GM21717 (cell line): ENCODE measurements at regions not wholly inside any gene's neighbourhood (a gene's known extent, or its start where the extent isn't known, plus 50 kb on each side); places are given as distances from the start of the nearest gene placed in this dataset.

Source experiments
- ATAC-seq: cut with Tn5 transposase; IDR thresholded peaks from one replicate; pipeline ENCODE4 v1.9.1; 2021; ENCODE audit warnings: mild to moderate bottlenecking, moderate library complexity; ENCODE audit not compliant: unreplicated experiment

GRCh38 chr18:76686737-76687231, 135.6 kb upstream of the ZNF236 start:
- ATAC-seq, result no peak

GRCh38 chr18:76685860-76686259, 136.5 kb upstream of the ZNF236 start:
- ATAC-seq, result no peak

- no peak for ATAC-seq
These were observed 137.0 kb upstream of the ZNF236 start for GRCh38 chr18:76685402-76685801.

- ATAC-seq, result no peak
These were observed 138.1 kb upstream of the ZNF236 start for GRCh38 chr18:76684265-76684664.

- no peak for ATAC-seq
These were observed 142.4 kb upstream of the ZNF236 start for GRCh38 chr18:76679945-76680344.

GRCh38 chr18:76679259-76679658, 143.1 kb upstream of the ZNF236 start:
- no peak for ATAC-seq

GRCh38 chr18:76678248-76678647, 144.1 kb upstream of the ZNF236 start:
- ATAC-seq, result no peak

GRCh38 chr18:76674596-76674995, 147.8 kb upstream of the ZNF236 start:
- ATAC-seq, result no peak

- ATAC-seq, result no peak
These were observed 148.8 kb upstream of the ZNF236 start for GRCh38 chr18:76673281-76674185.

- no peak for ATAC-seq
These were observed 149.7 kb upstream of the ZNF236 start for GRCh38 chr18:76672627-76673026.

GRCh38 chr18:76670564-76671288, 151.6 kb upstream of the ZNF236 start:
- ATAC-seq, result no peak

GRCh38 chr18:76668546-76668945, 153.8 kb upstream of the ZNF236 start:
- ATAC-seq, result no peak

- no peak for ATAC-seq
These were observed 154.2 kb upstream of the ZNF236 start for GRCh38 chr18:76668119-76668518.

GRCh38 chr18:76667603-76668002, 154.8 kb upstream of the ZNF236 start:
- no peak for ATAC-seq

GRCh38 chr18:76662626-76663025, 159.7 kb upstream of the ZNF236 start:
- ATAC-seq, result no peak

- no peak for ATAC-seq
These were observed 161.7 kb upstream of the ZNF236 start for GRCh38 chr18:76660571-76661192.

- no peak for ATAC-seq
These were observed 163.6 kb upstream of the ZNF516 start for GRCh38 chr18:76658627-76659026.

- no peak for ATAC-seq
These were observed 162.9 kb upstream of the ZNF516 start for GRCh38 chr18:76657911-76658470.

- no peak for ATAC-seq
These were observed 162.1 kb upstream of the ZNF516 start for GRCh38 chr18:76656925-76657827.

GRCh38 chr18:76654577-76654976, 159.5 kb upstream of the ZNF516 start:
- ATAC-seq, result no peak
